Left ventricle myocardium inferior (tissue), 1 donor: ENCODE measurements at regions not wholly inside any gene's neighbourhood (a gene's known extent, or its start where the extent isn't known, plus 50 kb on each side); places are given as distances from the start of the nearest gene placed in this dataset.

Source experiments
- DNase-seq: peaks from one replicate; pipeline ENCODE4 v3.0.0-alpha.2; 2020
- H3K27ac ChIP-seq: fragments of 200-600 bp; replicated peaks from 2 replicates; pipeline ENCODE4 v1.8.0; 2021
- H3K27me3 ChIP-seq: fragments of 200-600 bp; 2 replicates; pipeline ENCODE4 v1.8.0; 2021; ENCODE audit warnings: low read depth
- H3K36me3 ChIP-seq: fragments of 200-600 bp; 2 replicates; pipeline ENCODE4 v1.8.0; 2021
- H3K4me1 ChIP-seq: fragments of 200-600 bp; 2 replicates; pipeline ENCODE4 v1.8.0; 2021
- H3K4me3 ChIP-seq: fragments of 200-600 bp; 2 replicates; pipeline ENCODE4 v1.8.0; 2021; ENCODE audit warnings: mild to moderate bottlenecking, moderate library complexity
- H3K9me3 ChIP-seq: fragments of 200-600 bp; replicated peaks from 2 replicates; pipeline ENCODE4 v1.8.0; 2021
- CTCF ChIP-seq: fragments of 200-600 bp; IDR thresholded peaks from 2 replicates; pipeline ENCODE4 v1.8.0; 2021; ENCODE audit warnings: antibody characterized with exemption, mild to moderate bottlenecking, borderline replicate concordance
- intact Hi-C: fragments of 100-400 bp; cut with micrococcal nuclease; formaldehyde crosslinking; loops from one replicate; pipeline ENCODE4 v1.11.0; 2022
- donor health status: DM: no; HTN: yes; CAD: no; lungs with severe emphysema.

GRCh38 chr3:147471741-147472140 is 62.6 kb downstream of the ZIC1 start:
- Histone ChIP-seq H3K27ac (no peak overlapping the region), H3K27me3 (peaks cover 15% of the 10 kb centered on the region), H3K36me3 (no peaks in the 10 kb centered on the region), H3K4me1 (no peaks in the 10 kb centered on the region), H3K4me3 (no peak overlapping the region), H3K9me3 (peaks cover 14% of the 10 kb centered on the region)
- no peak for DNase-seq
- intact Hi-C loops = no loop called here
- no peak for TF ChIP-seq CTCF

GRCh38 chr3:147472846-147473245 is 63.7 kb downstream of the ZIC1 start:
- Histone ChIP-seq H3K27ac (no peak overlapping the region), H3K36me3 (no peaks in the 10 kb centered on the region), H3K9me3 (peaks cover 14% of the 10 kb centered on the region), H3K4me3 (no peak overlapping the region), H3K27me3 (peaks cover 15% of the 10 kb centered on the region), H3K4me1 (no peaks in the 10 kb centered on the region)
- no peak for DNase-seq
- intact Hi-C loops = no loop called here
- TF ChIP-seq CTCF = no peak

GRCh38 chr3:147483145-147483544 is 74.0 kb downstream of the ZIC1 start:
- H3K36me3 ChIP-seq = no peaks in the 10 kb centered on the region
- H3K27me3 ChIP-seq = no peaks in the 10 kb centered on the region
- no peak for DNase-seq
- H3K4me3 ChIP-seq = no peak overlapping the region
- H3K27ac ChIP-seq = no peak overlapping the region
- intact Hi-C loops = no loop called here
- H3K9me3 ChIP-seq = no peaks in the 10 kb centered on the region
- no peaks in the 10 kb centered on the region for H3K4me1 ChIP-seq
- no peak for TF ChIP-seq CTCF

DNA sequence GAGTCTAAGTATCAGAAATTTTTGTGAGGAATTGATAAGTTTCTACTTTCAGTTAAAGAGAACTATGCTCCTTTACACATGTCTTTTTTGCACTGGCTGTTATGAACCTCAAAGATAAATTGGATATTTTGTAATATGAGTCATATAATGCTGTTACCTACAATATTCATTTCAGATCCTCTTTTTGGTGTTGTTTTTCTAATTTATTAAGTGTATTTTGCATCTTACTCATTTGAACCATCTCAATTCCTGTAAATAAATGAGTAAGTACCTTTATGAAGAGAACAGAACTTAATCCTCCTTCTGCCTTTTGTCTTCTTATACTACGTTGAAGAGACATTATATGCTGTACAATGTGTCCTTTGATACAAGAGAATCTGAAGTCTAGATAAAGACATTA is 74.4 kb downstream of the ZIC1 start:
- Histone ChIP-seq H3K4me1 (no peaks in the 10 kb centered on the region), H3K27ac (no peak overlapping the region), H3K27me3 (no peaks in the 10 kb centered on the region), H3K9me3 (no peaks in the 10 kb centered on the region), H3K4me3 (no peak overlapping the region), H3K36me3 (no peaks in the 10 kb centered on the region)
- no peak for DNase-seq
- no peak for TF ChIP-seq CTCF
- intact Hi-C loops = no loop called here

GRCh38 chr3:147493065-147493464 is 83.9 kb downstream of the ZIC1 start:
- Histone ChIP-seq H3K27ac (no peak overlapping the region), H3K9me3 (no peaks in the 10 kb centered on the region), H3K4me1 (no peaks in the 10 kb centered on the region), H3K4me3 (no peak overlapping the region), H3K36me3 (no peaks in the 10 kb centered on the region), H3K27me3 (peaks cover 4% of the 10 kb centered on the region)
- intact Hi-C loops = no loop called here
- no peak for DNase-seq
- no peak for TF ChIP-seq CTCF

GRCh38 chr3:147493666-147494065 is 84.5 kb downstream of the ZIC1 start:
- no peak overlapping the region for H3K4me3 ChIP-seq
- H3K27ac ChIP-seq = no peak overlapping the region
- H3K4me1 ChIP-seq = no peaks in the 10 kb centered on the region
- H3K9me3 ChIP-seq = no peaks in the 10 kb centered on the region
- TF ChIP-seq CTCF = no peak
- peaks cover 4% of the 10 kb centered on the region for H3K27me3 ChIP-seq
- no peaks in the 10 kb centered on the region for H3K36me3 ChIP-seq
- no peak for DNase-seq
- intact Hi-C loops = no loop called here
